Esophagus squamous epithelium (tissue), 5 donors: ENCODE measurements at regions not wholly inside any gene's neighbourhood (a gene's known extent, or its start where the extent isn't known, plus 50 kb on each side); places are given as distances from the start of the nearest gene placed in this dataset.
A peak's percentile ranks its signal among the peaks of the same experiment; 100 is the strongest.
"Not testable (repeated sequence)": the region's sequence is repeated elsewhere in the genome, so short reads cannot be mapped to it uniquely, and the experiment has no call there.

Experiments
- DNase-seq: peaks from one replicate; lab custom pipeline; 2025; lab: John Stamatoyannopoulos, UW
- H3K27ac ChIP-seq, 4 donors: fragments of 200-600 bp; sonication (generic); one replicate each; pipeline ENCODE4 v1.5.1; 2016 to 2019; ENCODE audit warnings: mild to moderate bottlenecking in 1 of 4
- H3K27me3 ChIP-seq, 4 donors: fragments of 200-600 bp; sonication (generic); 1 replicate in 3 of 4; 2 replicates in 1 of 4; pipeline versions ENCODE4 v1.5.1 to v1.6.0; 2017 to 2021; ENCODE audit warnings: antibody characterized with exemption in 1 of 4
- H3K36me3 ChIP-seq, 3 donors: fragments of 200-600 bp; sonication (generic); one replicate each; pipeline ENCODE4 v1.5.1; 2016 to 2019
- H3K4me1 ChIP-seq, 3 donors: fragments of 200-600 bp; sonication (generic); one replicate each; pipeline ENCODE4 v1.5.1; 2017 to 2019
- H3K4me3 ChIP-seq, 4 donors: fragments of 200-600 bp; sonication (generic); 1 replicate in 3 of 4; 2 replicates in 1 of 4; pipeline ENCODE4 v1.5.1; 2016 to 2019; ENCODE audit warnings: mild to moderate bottlenecking in 2 of 4, moderate library complexity in 1 of 4
- H3K9me3 ChIP-seq, 3 donors: fragments of 200-600 bp; sonication (generic); one replicate each; pipeline ENCODE4 v1.5.1; 2016 to 2019
- CTCF ChIP-seq, 6 experiments: fragments of 450-650 bp in 4 of 6; fragments of 200-600 bp in 2 of 6; sonication (generic) in 2 of 6; IDR thresholded peaks; one replicate each; pipeline ENCODE4 v1.5.1; 2016 to 2019; ENCODE audit warnings: antibody characterized with exemption in 6 of 6, mild to moderate bottlenecking in 4 of 6, moderate library complexity in 4 of 6
- POLR2A ChIP-seq, 4 donors: fragments of 450-650 bp; IDR thresholded peaks; one replicate each; pipeline ENCODE4 v1.6.1; 2017; ENCODE audit warnings: antibody characterized with exemption in 4 of 4, mild to moderate bottlenecking in 4 of 4, moderate library complexity in 3 of 4
- WGBS, 2 donors: methylation state at CpG; one replicate each; pipeline ENCODE4 v1.1.5; 2018; 5-methylcytosine and 5-hydroxymethylcytosine counted together
- intact Hi-C: fragments of 100-400 bp; cut with DNase I; formaldehyde crosslinking; loops from one replicate; pipeline ENCODE4 v1.15.0; 2022
- donor health status: DM: yes; HTN: yes; CAD: no.

GRCh38 chr14:71430678-71431376, 501.4 kb upstream of the RGS6 start:
- 78 to 92% methylated on average over 3 of the region's 3 CpGs for WGBS, 2 donors
- DNase-seq: no peak
- intact Hi-C loops: no loop called here
- Histone ChIP-seq H3K4me3 (no peak overlapping the region), H3K27me3 (no peaks in the 10 kb centered on the region), H3K27ac (no peak overlapping the region), H3K36me3 (no peaks in the 10 kb centered on the region), H3K9me3 (peaks cover 0 to 4% (median 0%) of the 10 kb centered on the region in 3 donors), H3K4me1 (no peaks in the 10 kb centered on the region)
- no peak for TF ChIP-seq CTCF (IDR thresholded peaks at IDR 0.05)

- 74 to 89% methylated on average over 3 of the region's 3 CpGs for WGBS, 2 donors
- Histone ChIP-seq H3K27ac (no peak overlapping the region), H3K9me3 (no peaks in the 10 kb centered on the region), H3K36me3 (no peaks in the 10 kb centered on the region), H3K4me3 (no peak overlapping the region), H3K27me3 (no peaks in the 10 kb centered on the region), H3K4me1 (peaks cover 0 to 4% (median under 1%) of the 10 kb centered on the region in 3 donors)
- TF ChIP-seq CTCF (IDR thresholded peaks at IDR 0.05): no peak
- no peak for TF ChIP-seq POLR2A (IDR thresholded peaks at IDR 0.05)
- intact Hi-C loops: no loop called here
- no peak for DNase-seq
These were observed 499.7 kb upstream of the RGS6 start for GRCh38 chr14:71432334-71433110.

- TF ChIP-seq POLR2A (IDR thresholded peaks at IDR 0.05) (no peak), CTCF (IDR thresholded peaks at IDR 0.05) (no peak)
- WGBS, 2 donors: 91 to 93% methylated on average over 8 of the region's 8 CpGs
- intact Hi-C loops: no loop called here
- Histone ChIP-seq H3K4me1 (peaks cover 4 to 12% (median 8%) of the 10 kb centered on the region in 3 donors), H3K36me3 (no peaks in the 10 kb centered on the region), H3K27ac (no peak overlapping the region), H3K9me3 (no peaks in the 10 kb centered on the region), H3K4me3 (no peak overlapping the region), H3K27me3 (no peaks in the 10 kb centered on the region)
- no peak for DNase-seq
These were observed 498.9 kb upstream of the RGS6 start for GRCh38 chr14:71433303-71433702.

GRCh38 chr14:71435641-71436040, 496.6 kb upstream of the RGS6 start:
- WGBS, 2 donors: 96 to 100% methylated on average over 2 of the region's 2 CpGs

GRCh38 chr14:71437870-71438269, 494.4 kb upstream of the RGS6 start:
- Histone ChIP-seq H3K4me3 (no peak overlapping the region), H3K4me1 (peaks cover 18 to 44% (median 27%) of the 10 kb centered on the region in 3 donors), H3K27me3 (no peaks in the 10 kb centered on the region), H3K36me3 (no peaks in the 10 kb centered on the region), H3K9me3 (no peaks in the 10 kb centered on the region), H3K27ac (peak overlapping the region in 2 of 4 donors; percentile 72 to 82)
- no peak for DNase-seq
- WGBS, 2 donors: 43 to 47% methylated on average over 4 of the region's 4 CpGs
- intact Hi-C loops: no loop called here
- no peak for TF ChIP-seq POLR2A (IDR thresholded peaks at IDR 0.05)
- TF ChIP-seq CTCF (IDR thresholded peaks at IDR 0.05): no peak

More at GRCh38 chr14:71435641-71436040, 496.6 kb upstream of the RGS6 start:
- H3K4me1 ChIP-seq: peaks cover 18 to 35% (median 25%) of the 10 kb centered on the region in 3 donors
- H3K36me3 ChIP-seq, intact Hi-C loops, H3K27me3 ChIP-seq, H3K27ac ChIP-seq, H3K9me3 ChIP-seq, H3K4me3 ChIP-seq, DNase-seq: not testable (repeated sequence)
